Breast epithelium (tissue), 3 donors: ENCODE measurements at regions not wholly inside any gene's neighbourhood (a gene's known extent, or its start where the extent isn't known, plus 50 kb on each side); places are given as distances from the start of the nearest gene placed in this dataset.

Source experiments
- POLR2AphosphoS5 ChIP-seq, 3 donors: sonication (generic); formaldehyde crosslinking; IDR thresholded peaks; one replicate each; pipeline ENCODE4 v1.6.1; 2017; ENCODE audit warnings: antibody characterized with exemption in 3 of 3
- TF ChIP-seq, protein P1 (sequence below), 3 donors: fragments of 450-650 bp; IDR thresholded peaks; one replicate each; pipeline ENCODE4 v1.5.1; 2016 to 2017; ENCODE audit warnings: antibody characterized with exemption in 3 of 3, mild to moderate bottlenecking in 3 of 3, moderate library complexity in 3 of 3

DNA sequence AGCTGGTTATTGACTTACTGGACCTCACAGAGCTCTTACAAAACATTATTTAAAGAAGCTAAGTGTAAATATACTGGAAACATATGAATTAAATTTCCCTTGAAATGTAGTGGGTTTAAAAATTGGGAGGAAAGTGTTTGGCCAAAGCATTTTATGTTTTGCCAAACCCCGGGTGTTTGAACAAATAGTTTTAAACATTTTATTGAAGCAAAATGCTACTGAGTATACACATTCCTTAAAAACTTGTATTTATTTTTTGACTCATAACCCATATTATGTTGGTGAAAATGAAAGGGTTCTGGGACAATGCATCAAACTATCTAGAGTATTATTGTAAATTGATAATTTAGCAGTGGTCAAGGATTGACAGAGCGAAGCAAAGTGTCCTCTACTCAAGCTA, 1048.5 kb downstream of the SLC6A15 start:
- TF ChIP-seq, protein P1, sequence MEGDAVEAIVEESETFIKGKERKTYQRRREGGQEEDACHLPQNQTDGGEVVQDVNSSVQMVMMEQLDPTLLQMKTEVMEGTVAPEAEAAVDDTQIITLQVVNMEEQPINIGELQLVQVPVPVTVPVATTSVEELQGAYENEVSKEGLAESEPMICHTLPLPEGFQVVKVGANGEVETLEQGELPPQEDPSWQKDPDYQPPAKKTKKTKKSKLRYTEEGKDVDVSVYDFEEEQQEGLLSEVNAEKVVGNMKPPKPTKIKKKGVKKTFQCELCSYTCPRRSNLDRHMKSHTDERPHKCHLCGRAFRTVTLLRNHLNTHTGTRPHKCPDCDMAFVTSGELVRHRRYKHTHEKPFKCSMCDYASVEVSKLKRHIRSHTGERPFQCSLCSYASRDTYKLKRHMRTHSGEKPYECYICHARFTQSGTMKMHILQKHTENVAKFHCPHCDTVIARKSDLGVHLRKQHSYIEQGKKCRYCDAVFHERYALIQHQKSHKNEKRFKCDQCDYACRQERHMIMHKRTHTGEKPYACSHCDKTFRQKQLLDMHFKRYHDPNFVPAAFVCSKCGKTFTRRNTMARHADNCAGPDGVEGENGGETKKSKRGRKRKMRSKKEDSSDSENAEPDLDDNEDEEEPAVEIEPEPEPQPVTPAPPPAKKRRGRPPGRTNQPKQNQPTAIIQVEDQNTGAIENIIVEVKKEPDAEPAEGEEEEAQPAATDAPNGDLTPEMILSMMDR (IDR thresholded peaks at IDR 0.05), result no peak
- TF ChIP-seq POLR2AphosphoS5 (IDR thresholded peaks at IDR 0.05), result no peak
